HG03571 (cell line): ENCODE measurements at regions not wholly inside any gene's neighbourhood (a gene's known extent, or its start where the extent isn't known, plus 50 kb on each side); places are given as distances from the start of the nearest gene placed in this dataset.

Experiments used
- ATAC-seq: cut with Tn5 transposase; IDR thresholded peaks from one replicate; pipeline ENCODE4 v1.9.1; 2021; ENCODE audit not compliant: unreplicated experiment

GRCh38 chr22:47458348-47458747 lies 695.9 kb downstream of the TBC1D22A start:
- no peak for ATAC-seq

- ATAC-seq: no peak
Measured at GRCh38 chr22:47457509-47458300, 695.3 kb downstream of the TBC1D22A start.

GRCh38 chr22:47457021-47457420 lies 694.6 kb downstream of the TBC1D22A start:
- ATAC-seq: no peak

DNA sequence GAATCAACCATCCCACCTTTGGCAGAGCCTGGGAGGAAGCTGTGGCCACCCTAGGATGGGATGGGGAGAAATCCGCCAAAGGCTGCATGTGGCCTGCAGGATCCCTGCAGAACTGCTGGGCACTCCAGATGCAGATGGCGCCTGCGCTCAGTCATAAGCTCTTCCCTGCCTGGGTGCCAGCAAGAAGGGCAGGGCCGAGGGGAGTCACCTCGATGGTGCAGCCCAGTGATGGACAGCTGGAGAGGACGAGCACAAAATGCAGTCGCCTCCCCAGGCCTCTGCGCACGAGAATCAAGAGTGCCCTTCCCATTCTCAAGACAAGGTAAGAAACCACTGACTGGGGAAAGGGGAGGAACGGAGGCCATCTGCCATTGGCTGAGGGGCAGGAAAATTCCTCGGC lies 693.6 kb downstream of the TBC1D22A start:
- ATAC-seq: no peak

DNA sequence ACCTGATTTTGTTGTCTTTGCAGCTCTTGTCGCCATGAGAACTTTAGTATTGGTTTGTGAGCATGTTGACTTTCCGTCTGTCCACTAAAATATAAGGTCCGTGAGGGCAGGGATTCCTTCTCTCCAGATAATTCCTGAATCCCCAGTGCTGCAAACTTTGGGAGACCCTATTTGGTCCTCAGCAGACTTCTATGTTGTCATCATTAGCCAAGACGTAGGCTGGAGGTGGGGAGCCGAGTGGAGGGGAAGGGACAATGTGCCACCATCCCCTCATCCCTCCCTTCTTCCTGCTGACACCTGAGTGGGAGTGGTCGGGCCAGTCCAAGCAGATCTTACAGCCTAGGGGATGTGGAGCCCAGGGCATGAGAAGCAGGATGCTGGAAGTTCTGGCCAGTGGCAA lies 690.6 kb downstream of the TBC1D22A start:
- ATAC-seq: no peak

- no peak for ATAC-seq
Measured at GRCh38 chr22:47452184-47452583, 689.7 kb downstream of the TBC1D22A start.

DNA sequence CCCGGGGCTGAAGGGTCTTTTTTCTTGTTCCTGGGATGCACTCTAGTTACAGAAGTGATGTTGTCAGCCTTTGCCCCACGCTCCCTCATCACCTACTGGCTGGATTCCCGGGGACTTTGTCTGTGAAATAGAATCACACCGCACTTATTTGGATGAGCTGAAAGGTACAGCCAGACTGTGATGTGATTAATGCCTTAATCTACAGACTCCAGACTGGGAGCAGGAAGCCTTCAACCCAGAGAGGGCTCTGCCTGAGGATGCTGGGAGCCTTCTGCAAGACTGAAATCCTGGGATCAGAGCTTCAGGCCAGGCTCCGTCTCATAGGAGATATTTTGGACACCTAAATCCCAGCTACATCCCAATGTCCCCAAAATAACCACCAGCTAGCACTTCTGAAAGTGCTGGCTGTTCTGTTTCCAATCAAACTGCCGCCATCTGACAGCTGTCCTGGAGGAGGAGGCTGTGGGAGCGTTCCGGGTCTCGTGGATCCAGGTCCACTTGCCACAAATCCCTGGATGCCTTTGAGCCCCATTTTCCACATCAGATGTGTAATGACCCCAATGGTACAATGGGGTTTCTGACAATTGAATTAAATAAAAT lies 688.5 kb downstream of the TBC1D22A start:
- ATAC-seq: no peak

GRCh38 chr22:47449508-47450270 lies 687.2 kb downstream of the TBC1D22A start:
- no peak for ATAC-seq

GRCh38 chr22:47448231-47449223 lies 686.1 kb downstream of the TBC1D22A start:
- ATAC-seq: no peak

DNA sequence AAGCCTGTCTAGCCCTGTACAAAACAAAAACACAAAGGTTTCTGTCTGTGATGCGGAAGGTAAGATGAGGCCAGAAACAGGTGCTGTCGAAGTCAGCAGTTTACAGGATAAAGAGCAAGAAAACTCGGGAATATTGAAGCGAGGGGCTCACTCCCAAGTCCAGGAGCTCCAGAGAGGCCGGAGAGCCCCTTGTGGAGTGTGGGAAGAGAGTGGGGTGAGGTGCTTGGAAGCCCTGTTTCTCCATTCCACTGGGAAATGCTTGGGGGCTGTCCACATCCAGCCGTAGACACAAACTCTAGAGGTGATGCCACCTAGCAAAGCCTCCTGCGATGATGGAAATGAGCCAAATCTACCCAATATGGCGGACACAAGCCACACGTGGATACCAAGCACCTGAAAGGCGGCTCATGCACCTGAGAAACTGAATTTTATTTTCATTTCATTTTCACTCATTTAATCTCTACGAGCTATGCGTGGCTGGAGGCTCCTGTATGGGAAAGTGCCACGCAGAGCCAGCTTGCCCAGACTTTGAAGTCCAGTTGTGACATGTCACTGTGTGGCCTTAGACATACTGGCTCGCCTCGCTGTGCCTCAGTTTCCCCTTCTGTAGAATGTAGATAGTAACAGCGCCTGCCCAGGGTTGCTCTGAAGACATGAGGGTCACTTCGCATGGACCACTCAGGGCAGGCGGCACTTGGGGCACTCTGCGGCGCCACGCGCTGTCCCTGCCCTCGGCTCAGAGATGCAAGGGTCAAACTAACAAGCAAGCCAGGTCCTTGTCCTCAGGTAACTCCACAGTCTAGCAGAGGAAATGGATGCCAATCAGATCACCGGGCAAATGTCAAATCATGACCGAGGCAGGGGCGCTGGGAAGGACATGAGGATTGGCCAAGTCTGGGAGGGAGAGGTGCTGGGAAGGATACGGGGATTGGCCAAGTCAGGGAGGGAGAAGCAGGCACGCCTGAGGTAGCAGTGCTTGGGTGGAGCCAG lies 684.7 kb downstream of the TBC1D22A start:
- ATAC-seq: no peak

- ATAC-seq: no peak
Measured at GRCh38 chr22:47446331-47446730, 683.9 kb downstream of the TBC1D22A start.

- no peak for ATAC-seq
Measured at GRCh38 chr22:47445716-47446290, 683.4 kb downstream of the TBC1D22A start.

- no peak for ATAC-seq
Measured at GRCh38 chr22:47445212-47445611, 682.8 kb downstream of the TBC1D22A start.

DNA sequence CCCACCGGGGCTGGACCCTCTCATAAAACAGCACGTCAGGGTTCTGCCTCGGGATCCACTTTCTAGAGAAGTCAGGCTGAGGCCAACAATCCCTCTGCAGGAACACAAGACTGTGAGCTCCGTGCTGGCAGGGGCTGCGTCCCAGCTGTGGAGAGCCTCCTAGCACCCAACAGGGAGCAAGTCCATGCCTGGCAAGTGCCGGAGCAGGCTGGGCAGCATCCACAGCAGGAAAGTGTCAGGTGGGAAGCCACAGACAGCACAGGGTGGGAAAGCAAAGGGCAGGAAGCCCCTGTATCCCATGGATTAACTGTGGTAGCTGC lies 682.3 kb downstream of the TBC1D22A start:
- no peak for ATAC-seq

DNA sequence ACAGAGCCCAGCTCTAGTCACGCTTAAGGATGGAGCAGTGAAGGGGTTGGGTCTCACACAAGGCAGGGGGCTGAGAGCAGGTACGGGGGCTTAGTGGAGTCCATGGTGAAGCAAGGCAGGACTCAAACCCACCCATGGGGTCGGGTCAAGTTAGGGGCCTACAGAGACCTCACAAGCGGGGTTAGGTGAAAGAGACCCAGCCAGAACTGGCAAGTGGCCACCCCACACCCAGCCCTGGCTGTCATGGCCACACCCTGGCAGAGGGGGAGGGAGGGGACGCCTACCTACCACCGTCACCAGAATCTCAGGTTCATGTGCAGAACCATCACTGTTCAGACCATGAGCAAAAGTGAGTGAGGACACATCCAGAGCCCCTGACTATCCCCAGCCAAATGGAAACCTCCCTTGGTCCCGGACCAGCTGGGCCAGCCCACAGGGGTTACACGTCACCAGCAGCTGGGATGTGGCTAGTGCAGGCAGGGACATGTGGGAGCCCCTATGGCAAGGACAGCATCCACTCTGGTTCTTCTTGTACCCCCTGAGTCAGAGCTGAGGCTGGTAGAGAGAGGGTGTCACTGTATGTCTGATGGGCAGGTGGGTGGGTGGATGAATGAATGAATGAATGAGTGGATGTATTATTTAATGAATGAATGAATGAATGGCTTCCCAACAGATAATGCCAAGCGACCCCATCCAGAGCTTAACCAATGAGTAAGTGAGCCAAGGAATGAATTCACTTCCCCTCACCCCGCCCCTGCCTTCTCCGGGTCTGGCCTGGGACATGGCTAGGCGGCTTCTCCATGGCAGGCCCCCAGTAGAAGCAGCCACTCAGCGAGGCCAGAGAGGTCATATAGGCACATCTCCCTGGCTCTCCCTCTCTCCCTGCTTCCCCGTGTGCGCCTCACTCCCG lies 681.6 kb downstream of the TBC1D22A start:
- no peak for ATAC-seq

DNA sequence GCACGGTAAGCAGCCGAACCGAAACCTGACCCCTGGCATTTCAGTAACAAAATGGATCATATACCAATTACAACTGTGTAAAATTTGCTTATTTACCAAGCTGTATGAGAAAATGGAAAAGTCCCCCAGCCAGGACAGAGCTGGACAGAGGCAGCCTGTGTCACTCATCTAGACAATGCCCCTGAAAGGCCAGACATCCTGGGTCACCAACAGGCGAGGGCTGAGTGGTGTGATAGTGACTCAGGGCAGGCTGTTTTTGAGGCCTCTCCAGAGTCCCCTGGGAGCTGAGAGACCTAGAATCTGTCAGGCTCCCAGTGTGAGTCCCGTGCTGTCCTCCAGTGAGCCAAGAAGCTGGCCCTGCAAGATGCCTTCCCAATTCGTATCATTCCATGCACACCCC lies 680.4 kb downstream of the TBC1D22A start:
- no peak for ATAC-seq

GRCh38 chr22:47439643-47440265 lies 677.3 kb downstream of the TBC1D22A start:
- no peak for ATAC-seq

- ATAC-seq: no peak
Measured at GRCh38 chr22:47437636-47438035, 675.2 kb downstream of the TBC1D22A start.
